Esophagus (tissue), 2 donors: ENCODE measurements at regions not wholly inside any gene's neighbourhood (a gene's known extent, or its start where the extent isn't known, plus 50 kb on each side); places are given as distances from the start of the nearest gene placed in this dataset.

Experiments
- H3K27ac ChIP-seq, 2 donors: one replicate each; pipeline ENCODE4 v1.5.1; 2013; ENCODE audit warnings: low read depth in 2 of 2, mild to moderate bottlenecking in 2 of 2, inconsistent platforms in 1 of 2, low read length in 1 of 2, moderate library complexity in 1 of 2
- H3K27me3 ChIP-seq, 2 donors: one replicate each; pipeline ENCODE4 v1.6.1; 2013; ENCODE audit warnings: low read length in 2 of 2, control low read depth in 1 of 2, mild to moderate bottlenecking in 1 of 2; ENCODE audit not compliant: insufficient read depth in 2 of 2, control insufficient read depth in 1 of 2
- H3K36me3 ChIP-seq, 2 donors: one replicate each; pipeline ENCODE4 v1.6.1; 2013; ENCODE audit warnings: low read length in 1 of 2; ENCODE audit not compliant: control insufficient read depth in 2 of 2, insufficient read depth in 2 of 2
- H3K4me1 ChIP-seq, 2 donors: one replicate each; pipeline ENCODE4 v1.6.1; 2013; ENCODE audit warnings: low read length in 1 of 2; ENCODE audit not compliant: control insufficient read depth in 2 of 2, insufficient read depth in 2 of 2
- H3K4me3 ChIP-seq, 2 donors: one replicate each; pipeline ENCODE4 v1.5.1; 2013; ENCODE audit warnings: low read length in 2 of 2, mild to moderate bottlenecking in 2 of 2, low read depth in 1 of 2, moderate library complexity in 1 of 2
- H3K9me3 ChIP-seq, 2 donors: one replicate each; pipeline ENCODE4 v1.6.1; 2013; ENCODE audit warnings: mild to moderate bottlenecking in 2 of 2, low read depth in 1 of 2, low read length in 1 of 2, moderate library complexity in 1 of 2; ENCODE audit not compliant: control insufficient read depth in 2 of 2, insufficient read depth in 1 of 2
- WGBS, 2 donors: extraction: QIAGEN DNeasy Blood & Tissue Kit; methylation state at CpG; one replicate each; pipeline ENCODE4 v1.1.7; 2013; 5-methylcytosine and 5-hydroxymethylcytosine counted together
- donor health status: healthy with polysubstance abuse.
- donor health status: Bipolar disorder and iron deficiency.

GRCh38 chr2:187803816-187804215, 249.6 kb upstream of the TFPI start:
- no peaks in the 10 kb centered on the region for H3K4me1 ChIP-seq
- no peaks in the 10 kb centered on the region for H3K27me3 ChIP-seq
- no peaks in the 10 kb centered on the region for H3K36me3 ChIP-seq
- WGBS, 2 donors, result 80% methylated on average over 4 of the region's 4 CpGs
- H3K27ac ChIP-seq, result no peak overlapping the region
- H3K9me3 ChIP-seq, result peaks cover 0 to 3% of the 10 kb centered on the region in 2 donors
- H3K4me3 ChIP-seq, result no peak overlapping the region

GRCh38 chr2:187815113-187815512, 260.9 kb upstream of the TFPI start:
- no peaks in the 10 kb centered on the region for H3K27me3 ChIP-seq
- 54 to 58% methylated on average over 3 of the region's 3 CpGs for WGBS, 2 donors
- H3K4me1 ChIP-seq, result no peaks in the 10 kb centered on the region
- H3K9me3 ChIP-seq, result peaks cover 0 to 6% of the 10 kb centered on the region in 2 donors
- H3K36me3 ChIP-seq, result no peaks in the 10 kb centered on the region
- H3K27ac ChIP-seq, result no peak overlapping the region
- H3K4me3 ChIP-seq, result no peak overlapping the region

GRCh38 chr2:187819624-187820023, 265.4 kb upstream of the TFPI start:
- no peaks in the 10 kb centered on the region for H3K4me1 ChIP-seq
- H3K27me3 ChIP-seq, result no peaks in the 10 kb centered on the region
- WGBS, 2 donors, result 69 to 80% methylated on average over 1 of the region's 1 CpG
- H3K27ac ChIP-seq, result no peak overlapping the region
- no peaks in the 10 kb centered on the region for H3K36me3 ChIP-seq
- no peak overlapping the region for H3K4me3 ChIP-seq
- peaks cover 0 to 6% of the 10 kb centered on the region in 2 donors for H3K9me3 ChIP-seq

- H3K4me1 ChIP-seq, result no peaks in the 10 kb centered on the region
- H3K4me3 ChIP-seq, result no peak overlapping the region
- no peak overlapping the region for H3K27ac ChIP-seq
- 92 to 93% methylated on average over 12 of the region's 12 CpGs for WGBS, 2 donors
- H3K27me3 ChIP-seq, result no peaks in the 10 kb centered on the region
- no peaks in the 10 kb centered on the region for H3K9me3 ChIP-seq
- no peaks in the 10 kb centered on the region for H3K36me3 ChIP-seq
Observed at GRCh38 chr2:187825108-187825507, 270.9 kb upstream of the TFPI start.

- H3K27me3 ChIP-seq, result no peaks in the 10 kb centered on the region
- no peak overlapping the region for H3K4me3 ChIP-seq
- no peaks in the 10 kb centered on the region for H3K36me3 ChIP-seq
- no peaks in the 10 kb centered on the region for H3K9me3 ChIP-seq
- no peaks in the 10 kb centered on the region for H3K4me1 ChIP-seq
- H3K27ac ChIP-seq, result no peak overlapping the region
- 51 to 52% methylated on average over 2 of the region's 2 CpGs for WGBS, 2 donors
Observed at GRCh38 chr2:187826023-187826422, 271.8 kb upstream of the TFPI start.

- WGBS, 2 donors, result 93 to 94% methylated on average over 5 of the region's 5 CpGs
- H3K27me3 ChIP-seq, result no peaks in the 10 kb centered on the region
- H3K4me1 ChIP-seq, result no peaks in the 10 kb centered on the region
- no peak overlapping the region for H3K4me3 ChIP-seq
- no peaks in the 10 kb centered on the region for H3K36me3 ChIP-seq
- H3K27ac ChIP-seq, result no peak overlapping the region
- H3K9me3 ChIP-seq, result no peaks in the 10 kb centered on the region
Observed at GRCh38 chr2:187834787-187835186, 280.6 kb upstream of the TFPI start.

- WGBS, 2 donors, result 86 to 88% methylated on average over 1 of the region's 1 CpG
- Histone ChIP-seq H3K27ac (no peak overlapping the region), H3K27me3 (no peaks in the 10 kb centered on the region)
Observed at GRCh38 chr2:187838690-187839089, 284.5 kb upstream of the TFPI start.

GRCh38 chr2:187842315-187842714, 288.1 kb upstream of the TFPI start:
- peak overlapping the region in 1 of 2 donors; percentile 15 for H3K4me3 ChIP-seq
- no peaks in the 10 kb centered on the region for H3K27me3 ChIP-seq
- H3K27ac ChIP-seq, result no peak overlapping the region
- H3K36me3 ChIP-seq, result no peaks in the 10 kb centered on the region
- no peaks in the 10 kb centered on the region for H3K9me3 ChIP-seq
- 94% methylated on average over 4 of the region's 4 CpGs for WGBS, 2 donors
- no peaks in the 10 kb centered on the region for H3K4me1 ChIP-seq

More at GRCh38 chr2:187838690-187839089, 284.5 kb upstream of the TFPI start:
- no peaks in the 10 kb centered on the region for H3K4me1 ChIP-seq
- H3K36me3 ChIP-seq, result no peaks in the 10 kb centered on the region
- no peak overlapping the region for H3K4me3 ChIP-seq
- no peaks in the 10 kb centered on the region for H3K9me3 ChIP-seq

- Histone ChIP-seq H3K27ac (no peak overlapping the region), H3K4me3 (no peak overlapping the region), H3K27me3 (no peaks in the 10 kb centered on the region), H3K36me3 (no peaks in the 10 kb centered on the region), H3K4me1 (no peaks in the 10 kb centered on the region), H3K9me3 (no peaks in the 10 kb centered on the region)
- WGBS, 2 donors, result 49 to 54% methylated on average over 8 of the region's 8 CpGs
Observed at GRCh38 chr2:187842978-187843847, 289.0 kb upstream of the TFPI start.
